ENCODE measurements at regions not wholly inside any gene's neighbourhood (a gene's known extent, or its start where the extent isn't known, plus 50 kb on each side); places are given as distances from the start of the nearest gene placed in this dataset.

DNA sequence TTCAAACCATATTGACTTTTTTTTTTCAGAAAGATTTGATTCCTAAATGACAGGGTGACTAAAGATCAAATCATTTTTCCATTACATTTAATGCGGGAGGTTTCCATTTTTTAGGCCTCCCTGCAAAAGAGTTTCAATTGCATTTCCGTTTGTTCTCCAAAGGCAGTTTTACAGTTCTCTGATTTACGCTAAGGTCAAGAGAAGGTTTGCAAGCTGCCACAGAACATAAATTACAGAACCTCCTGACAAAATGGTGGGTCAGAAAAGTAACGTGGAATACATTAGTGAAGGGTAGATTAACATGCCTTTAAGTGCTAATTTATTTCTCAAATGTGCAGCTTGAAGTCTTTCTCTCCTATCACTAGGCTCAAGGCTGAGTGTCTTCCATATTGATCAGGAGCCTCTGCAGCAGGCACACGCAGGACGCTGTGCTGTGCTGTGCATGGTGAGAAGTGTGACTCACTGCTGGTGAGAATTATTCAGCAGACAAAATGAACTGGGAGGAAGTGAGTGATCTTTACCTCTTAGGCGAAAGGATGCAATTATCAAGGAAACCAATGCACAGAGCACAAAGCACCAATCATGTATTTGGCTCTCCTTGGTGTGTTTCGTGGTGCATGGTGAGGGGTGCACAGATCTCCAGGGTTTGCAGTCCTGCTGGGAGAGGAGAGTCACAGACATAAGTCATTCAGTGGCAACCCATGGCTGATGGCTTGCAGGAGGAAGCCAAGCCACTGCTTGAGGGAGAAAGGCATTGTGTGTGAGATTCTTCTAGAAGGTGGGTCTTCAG lies 136.3 kb downstream of the TENT4A start:
- TF ChIP-seq TCF12 (IDR thresholded peaks at IDR 0.05; ENCODE audit: low read depth) = no peak
- TF ChIP-seq CEBPB (IDR thresholded peaks at IDR 0.05) = no peak
- no peak for TF ChIP-seq RAD21 (IDR thresholded peaks at IDR 0.05; ENCODE audit: low read depth)
- no peak for TF ChIP-seq EP300 (IDR thresholded peaks at IDR 0.05; ENCODE audit: borderline replicate concordance)
- no peak for TF ChIP-seq YY1 (IDR thresholded peaks at IDR 0.05; ENCODE audit: low read depth)
- no peak for TF ChIP-seq TAF1 (IDR thresholded peaks at IDR 0.05; ENCODE audit: low read depth)
- TF ChIP-seq CREB1 (IDR thresholded peaks at IDR 0.05; ENCODE audit: low read depth) = no peak
- TF ChIP-seq, protein P1, sequence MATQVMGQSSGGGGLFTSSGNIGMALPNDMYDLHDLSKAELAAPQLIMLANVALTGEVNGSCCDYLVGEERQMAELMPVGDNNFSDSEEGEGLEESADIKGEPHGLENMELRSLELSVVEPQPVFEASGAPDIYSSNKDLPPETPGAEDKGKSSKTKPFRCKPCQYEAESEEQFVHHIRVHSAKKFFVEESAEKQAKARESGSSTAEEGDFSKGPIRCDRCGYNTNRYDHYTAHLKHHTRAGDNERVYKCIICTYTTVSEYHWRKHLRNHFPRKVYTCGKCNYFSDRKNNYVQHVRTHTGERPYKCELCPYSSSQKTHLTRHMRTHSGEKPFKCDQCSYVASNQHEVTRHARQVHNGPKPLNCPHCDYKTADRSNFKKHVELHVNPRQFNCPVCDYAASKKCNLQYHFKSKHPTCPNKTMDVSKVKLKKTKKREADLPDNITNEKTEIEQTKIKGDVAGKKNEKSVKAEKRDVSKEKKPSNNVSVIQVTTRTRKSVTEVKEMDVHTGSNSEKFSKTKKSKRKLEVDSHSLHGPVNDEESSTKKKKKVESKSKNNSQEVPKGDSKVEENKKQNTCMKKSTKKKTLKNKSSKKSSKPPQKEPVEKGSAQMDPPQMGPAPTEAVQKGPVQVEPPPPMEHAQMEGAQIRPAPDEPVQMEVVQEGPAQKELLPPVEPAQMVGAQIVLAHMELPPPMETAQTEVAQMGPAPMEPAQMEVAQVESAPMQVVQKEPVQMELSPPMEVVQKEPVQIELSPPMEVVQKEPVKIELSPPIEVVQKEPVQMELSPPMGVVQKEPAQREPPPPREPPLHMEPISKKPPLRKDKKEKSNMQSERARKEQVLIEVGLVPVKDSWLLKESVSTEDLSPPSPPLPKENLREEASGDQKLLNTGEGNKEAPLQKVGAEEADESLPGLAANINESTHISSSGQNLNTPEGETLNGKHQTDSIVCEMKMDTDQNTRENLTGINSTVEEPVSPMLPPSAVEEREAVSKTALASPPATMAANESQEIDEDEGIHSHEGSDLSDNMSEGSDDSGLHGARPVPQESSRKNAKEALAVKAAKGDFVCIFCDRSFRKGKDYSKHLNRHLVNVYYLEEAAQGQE (IDR thresholded peaks at IDR 0.05; ENCODE audit: low read depth) = no peak
- TF ChIP-seq EGR1 (IDR thresholded peaks at IDR 0.05) = no peak
- no peak for TF ChIP-seq NFIC (IDR thresholded peaks at IDR 0.05)
- no peak for TF ChIP-seq FOXM1 (IDR thresholded peaks at IDR 0.05; ENCODE audit: borderline replicate concordance, low read depth)
- TF ChIP-seq, protein P2, sequence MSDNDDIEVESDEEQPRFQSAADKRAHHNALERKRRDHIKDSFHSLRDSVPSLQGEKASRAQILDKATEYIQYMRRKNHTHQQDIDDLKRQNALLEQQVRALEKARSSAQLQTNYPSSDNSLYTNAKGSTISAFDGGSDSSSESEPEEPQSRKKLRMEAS (IDR thresholded peaks at IDR 0.05) = no peak

Measured in Ishikawa (cell line).